KG1 (cell line): ENCODE measurements at regions not wholly inside any gene's neighbourhood (a gene's known extent, or its start where the extent isn't known, plus 50 kb on each side); places are given as distances from the start of the nearest gene placed in this dataset.

Source experiments
- DNase-seq: peaks from one replicate; lab custom pipeline; 2025; lab: John Stamatoyannopoulos, UW

DNA sequence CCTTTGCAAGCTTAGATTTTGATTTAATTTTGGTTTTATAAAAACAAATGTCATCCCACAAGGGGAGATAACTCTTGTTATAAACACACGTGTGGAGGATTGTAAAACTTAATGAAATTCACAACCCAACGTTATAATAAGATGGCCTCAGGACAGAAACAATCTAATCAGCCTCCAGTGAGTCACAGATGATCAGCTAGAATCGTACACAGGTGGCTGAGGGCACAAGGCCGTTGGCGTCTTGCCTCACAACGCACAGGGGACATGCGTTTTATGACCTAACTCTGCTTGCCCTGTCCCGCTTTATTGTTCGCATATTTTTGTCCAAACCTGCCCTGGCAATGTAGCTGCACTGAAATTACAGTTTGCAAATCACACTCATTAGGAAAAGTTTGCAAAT is 121.9 kb upstream of the PDZRN3 start:
- DNase-seq: no peak

- no peak for DNase-seq
Measured at GRCh38 chr3:73745526-73746191, 120.9 kb upstream of the PDZRN3 start.

DNA sequence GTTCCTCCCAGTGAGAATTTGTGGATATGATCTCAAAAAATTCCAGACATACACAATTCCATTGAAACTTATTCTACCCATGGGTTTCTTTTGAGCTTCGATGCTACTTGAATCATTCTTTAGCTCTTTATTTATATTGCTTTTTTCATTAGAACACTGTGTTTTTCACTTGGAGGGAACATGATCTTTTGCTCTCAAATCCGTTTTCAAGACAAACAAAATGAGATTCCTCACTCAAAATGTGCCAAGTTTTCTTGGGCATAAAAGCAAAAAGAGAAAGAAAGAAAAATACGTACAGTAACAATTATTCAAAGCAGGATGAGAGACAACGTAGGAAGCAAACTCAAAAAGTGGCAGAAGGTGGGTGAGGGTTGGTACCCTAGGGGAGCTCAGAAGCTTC is 118.8 kb upstream of the PDZRN3 start:
- no peak for DNase-seq

GRCh38 chr3:73739791-73740453 is 115.2 kb upstream of the PDZRN3 start:
- DNase-seq: no peak

- no peak for DNase-seq
Measured at GRCh38 chr3:73738711-73739110, 114.0 kb upstream of the PDZRN3 start.

DNA sequence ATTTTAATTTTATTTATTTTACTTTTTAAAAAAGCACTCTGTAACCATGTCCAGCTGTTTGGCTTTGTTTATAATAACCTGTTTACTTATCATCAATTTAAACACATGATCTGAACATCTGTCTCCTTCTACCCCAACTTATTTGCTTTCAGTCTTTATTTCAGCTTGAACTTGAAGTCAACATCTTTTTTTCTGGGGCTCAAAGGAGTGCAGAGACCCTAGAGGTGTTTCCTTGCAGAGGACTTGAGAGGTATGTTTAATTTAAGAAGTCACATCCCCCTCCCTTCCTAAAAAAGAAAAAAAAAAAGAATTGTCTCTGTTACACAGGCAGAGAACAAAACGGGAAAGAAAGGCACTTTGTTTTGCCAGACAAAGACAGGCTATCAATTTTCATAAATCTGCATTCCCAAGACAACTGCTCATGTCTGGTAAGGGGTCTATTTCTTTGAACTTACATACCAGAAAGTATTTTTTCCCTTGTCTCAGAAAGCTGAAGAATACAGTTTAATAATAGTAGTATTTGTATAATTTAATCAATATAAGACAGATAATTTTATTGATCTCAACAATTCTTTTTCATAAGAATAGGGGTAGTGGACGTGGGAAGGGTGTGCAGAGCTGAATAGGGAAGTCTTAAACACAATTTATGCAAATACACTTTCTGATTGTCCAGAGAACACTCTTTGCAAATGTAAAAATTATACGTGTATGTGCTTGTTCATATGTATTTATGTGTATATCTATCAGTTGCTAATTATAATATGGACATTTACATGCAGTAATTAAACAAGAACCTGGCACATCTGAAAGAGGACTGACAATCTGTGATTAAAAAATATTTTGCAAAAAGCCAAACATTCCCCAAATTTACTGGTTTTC is 109.7 kb upstream of the PDZRN3 start:
- no peak for DNase-seq

DNA sequence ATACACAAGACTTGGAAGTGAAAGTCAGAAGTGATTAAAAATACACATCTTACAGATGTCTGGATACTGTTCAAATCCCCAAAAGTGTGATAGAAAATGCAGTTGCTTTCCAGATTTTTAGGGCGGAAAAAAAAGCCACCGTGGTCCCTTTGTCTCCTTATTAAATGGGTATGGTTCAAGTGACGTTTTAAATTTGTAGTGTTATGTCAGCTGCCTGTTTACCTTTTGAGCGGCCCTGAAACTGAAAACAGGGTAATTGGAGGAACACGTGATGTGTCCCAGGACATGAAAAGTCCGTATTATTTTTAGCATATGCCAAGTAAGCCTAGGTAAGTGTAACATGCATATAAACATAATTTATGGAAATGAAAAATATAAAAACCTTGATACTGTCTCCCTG is 109.0 kb upstream of the PDZRN3 start:
- DNase-seq: no peak

DNA sequence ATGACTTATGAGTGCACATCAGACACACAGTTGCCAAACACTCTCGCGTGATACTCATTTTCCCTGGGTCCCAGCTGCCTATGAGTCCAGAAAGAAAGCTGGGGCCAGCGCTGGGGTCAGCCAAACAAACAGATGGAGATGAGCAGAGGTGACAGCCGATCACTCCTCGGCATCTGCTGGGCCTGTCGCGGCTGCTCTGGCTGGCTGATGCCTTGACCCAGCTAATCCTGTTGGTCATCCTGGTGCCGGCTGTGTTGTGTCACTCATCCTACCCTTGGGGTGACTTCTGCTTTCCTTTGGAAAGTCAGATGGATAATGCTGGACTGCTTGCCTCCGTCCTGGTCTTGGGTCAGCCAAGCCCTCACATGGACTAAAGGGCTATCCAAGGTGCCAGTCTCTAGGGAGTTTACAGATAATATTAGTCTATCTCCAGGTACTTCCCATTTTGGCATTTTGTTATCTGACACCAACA is 105.3 kb upstream of the PDZRN3 start:
- no peak for DNase-seq

- DNase-seq: no peak
Measured at GRCh38 chr3:73727854-73728253, 103.1 kb upstream of the PDZRN3 start.

- no peak for DNase-seq
Measured at GRCh38 chr3:73727117-73727821, 102.5 kb upstream of the PDZRN3 start.

GRCh38 chr3:73723596-73723995 is 98.9 kb upstream of the PDZRN3 start:
- DNase-seq: no peak

- no peak for DNase-seq
Measured at GRCh38 chr3:73719861-73720260, 95.1 kb upstream of the PDZRN3 start.

DNA sequence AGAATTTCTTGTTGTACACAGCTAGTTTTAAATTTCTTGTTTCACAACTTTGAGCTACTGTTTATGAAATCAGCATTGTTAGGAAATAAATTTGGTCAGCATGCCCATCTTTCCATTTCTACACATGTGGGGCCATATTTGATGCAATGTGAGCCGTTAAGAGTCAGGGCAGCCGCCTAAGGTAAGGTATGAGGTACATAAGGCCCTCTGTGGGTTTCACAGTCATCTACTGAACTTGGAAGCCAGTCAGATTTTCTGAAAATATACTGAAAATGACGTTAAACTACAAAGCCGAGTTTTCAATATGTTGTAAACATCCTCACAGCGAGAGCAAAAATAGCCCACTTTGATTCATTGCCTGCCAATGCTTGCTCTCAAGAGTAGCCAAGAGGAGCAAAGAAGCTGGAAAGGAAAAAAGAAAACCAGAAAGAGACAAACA is 94.7 kb upstream of the PDZRN3 start:
- DNase-seq: no peak

DNA sequence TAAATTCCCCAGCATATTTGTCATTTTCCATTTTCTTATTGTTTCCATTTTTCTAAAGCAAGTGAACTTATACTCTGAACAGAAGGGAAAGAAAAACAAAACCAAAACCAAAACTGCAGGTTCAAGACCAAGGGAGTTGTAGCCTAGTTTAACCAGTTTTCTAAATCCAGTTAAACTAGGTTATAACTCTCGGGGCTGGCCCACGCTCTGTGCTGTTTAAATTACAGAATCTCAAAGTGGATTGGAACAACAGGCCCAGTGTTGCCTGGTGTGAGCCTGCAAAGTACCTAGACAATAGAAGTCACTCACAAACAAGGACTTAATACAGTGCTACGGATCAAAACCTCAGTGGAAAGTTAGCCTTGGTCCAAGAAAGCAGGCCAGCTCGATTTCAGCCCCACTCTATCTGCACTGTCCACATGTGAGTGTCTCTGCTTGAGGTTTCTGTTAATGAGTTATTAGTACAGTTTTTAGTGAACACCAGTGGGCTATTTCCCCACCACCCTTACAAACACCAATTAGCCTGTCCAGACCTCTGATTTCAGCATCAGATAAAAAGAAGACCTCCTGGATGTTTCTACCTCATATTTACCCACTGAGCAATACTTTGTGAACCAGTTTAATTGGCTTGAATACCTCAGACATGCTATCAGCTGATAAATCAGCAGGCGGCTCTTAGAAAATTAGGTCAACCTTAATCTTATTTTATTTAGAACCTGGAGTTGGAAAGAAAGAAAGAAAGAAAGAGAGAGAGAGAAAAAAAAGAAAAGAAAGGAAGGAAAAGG is 93.8 kb upstream of the PDZRN3 start:
- no peak for DNase-seq

GRCh38 chr3:73716418-73716817 is 91.7 kb upstream of the PDZRN3 start:
- DNase-seq: no peak

- DNase-seq: no peak
Measured at GRCh38 chr3:73710340-73710739, 85.6 kb upstream of the PDZRN3 start.

DNA sequence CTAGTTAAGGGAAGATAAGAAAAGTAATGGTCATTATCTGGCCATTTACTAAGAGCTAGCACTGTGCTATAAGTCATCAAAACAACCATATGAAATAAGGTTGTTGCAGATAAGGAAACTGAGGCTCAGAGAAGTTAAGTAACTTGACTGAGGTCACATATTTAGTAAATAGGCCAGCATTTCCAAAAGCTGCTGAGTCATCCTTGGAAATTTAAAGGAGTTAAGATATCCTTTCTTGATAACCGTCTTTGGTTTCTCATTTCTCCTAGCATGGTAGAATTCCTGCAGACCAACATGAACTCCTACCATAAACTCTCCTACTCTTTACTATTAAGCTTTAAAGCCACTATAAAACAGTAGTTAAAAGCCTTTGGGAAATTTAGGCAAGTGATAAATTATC is 85.0 kb upstream of the PDZRN3 start:
- DNase-seq: no peak

DNA sequence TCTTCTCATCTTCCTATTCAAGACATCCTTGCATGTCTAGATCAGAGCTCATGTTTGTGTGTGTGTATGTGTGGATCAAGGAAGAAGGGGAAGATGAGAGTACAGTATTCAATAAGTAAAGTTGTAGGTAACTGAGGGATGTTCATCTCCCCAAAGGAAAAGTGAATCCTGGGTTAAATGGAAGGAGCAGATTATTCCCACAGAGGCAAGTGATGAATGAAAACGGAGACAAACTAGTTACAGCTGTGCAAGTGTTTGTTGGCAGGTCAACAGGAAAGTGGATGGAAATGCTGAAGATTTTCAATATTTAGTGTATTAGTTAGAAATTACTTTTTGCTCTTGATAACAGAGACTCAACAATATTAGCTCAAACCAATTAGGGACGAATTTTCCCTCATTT is 84.2 kb upstream of the PDZRN3 start:
- DNase-seq: no peak

DNA sequence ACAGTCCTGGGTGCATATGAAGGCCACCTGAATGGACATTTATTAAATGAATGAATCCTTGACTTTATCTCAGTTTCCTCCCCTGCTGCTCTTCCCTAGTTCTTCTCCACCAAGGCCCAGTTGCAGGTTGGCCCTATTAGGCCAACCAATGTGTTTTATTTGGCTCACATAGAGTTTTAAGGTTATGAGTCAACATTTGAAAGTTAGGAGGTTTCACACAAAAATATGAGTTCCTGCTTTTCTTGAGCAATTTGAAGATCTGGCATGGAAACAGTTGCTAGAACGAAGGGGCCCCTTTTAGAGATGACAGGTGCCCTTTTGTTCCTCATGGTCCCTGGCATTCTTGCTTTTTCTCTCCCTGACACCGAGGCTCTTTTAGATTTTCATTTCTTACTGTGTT is 83.0 kb upstream of the PDZRN3 start:
- no peak for DNase-seq

DNA sequence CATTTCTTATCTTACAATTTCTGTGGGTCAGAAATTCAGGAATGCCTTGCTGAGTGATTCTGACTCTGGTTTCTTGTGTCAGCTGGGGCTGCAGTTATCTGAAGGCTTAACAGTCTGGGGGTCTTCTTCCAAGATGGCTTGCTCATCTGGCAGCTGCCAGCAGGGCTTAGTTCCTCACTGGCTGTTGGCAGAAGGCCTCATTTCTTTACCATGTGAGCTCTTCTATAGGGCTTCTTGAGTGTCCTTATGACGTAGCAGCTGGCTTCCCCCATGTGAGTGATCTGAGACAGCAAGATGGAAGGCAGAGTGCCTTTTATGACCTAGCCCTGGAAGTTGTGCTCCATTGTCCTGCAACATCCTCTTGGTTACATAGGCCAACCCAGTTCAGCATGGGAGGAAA is 82.0 kb upstream of the PDZRN3 start:
- no peak for DNase-seq

GRCh38 chr3:73705792-73706191 is 81.1 kb upstream of the PDZRN3 start:
- no peak for DNase-seq
